Osteoblast (primary cell): ENCODE measurements at regions not wholly inside any gene's neighbourhood (a gene's known extent, or its start where the extent isn't known, plus 50 kb on each side); places are given as distances from the start of the nearest gene placed in this dataset.

Experiments
- DNase-seq: peaks from one replicate; pipeline ENCODE4 v3.0.0; 2011; ENCODE audit warnings: low spot score, mixed read lengths; ENCODE audit not compliant: insufficient read length; ENCODE audit errors: missing footprints
- H2AFZ ChIP-seq: 2 replicates; pipeline ENCODE4 v1.6.0; 2011; ENCODE audit warnings: mild to moderate bottlenecking, low read length
- H3K27ac ChIP-seq: 2 replicates; pipeline ENCODE4 v1.5.1; 2011; ENCODE audit warnings: mild to moderate bottlenecking, low read depth, low read length, moderate library complexity
- H3K27me3 ChIP-seq: 2 replicates; pipeline ENCODE4 v1.6.0; 2012; ENCODE audit warnings: mild to moderate bottlenecking, control low read depth, inconsistent platforms, low read length, moderate library complexity; ENCODE audit not compliant: insufficient read depth
- H3K36me3 ChIP-seq: 2 replicates; pipeline ENCODE4 v1.5.1; 2011; ENCODE audit warnings: mild to moderate bottlenecking, low read length, control low read depth, moderate library complexity; ENCODE audit not compliant: insufficient read depth
- H3K4me1 ChIP-seq: 2 replicates; pipeline ENCODE4 v1.5.1; 2011; ENCODE audit warnings: mild to moderate bottlenecking, low read length, control low read depth, moderate library complexity; ENCODE audit not compliant: insufficient read depth
- H3K4me2 ChIP-seq: 2 replicates; pipeline ENCODE4 v1.6.0; 2011; ENCODE audit warnings: mild to moderate bottlenecking, low read length; ENCODE audit not compliant: insufficient read depth
- H3K4me3 ChIP-seq: fragments of 200-600 bp; sonication (generic); 3 replicates; pipeline ENCODE4 v1.5.1; 2012; ENCODE audit warnings: mild to moderate bottlenecking, low read length, inconsistent platforms; ENCODE audit not compliant: insufficient read depth
- H3K79me2 ChIP-seq: 2 replicates; pipeline ENCODE4 v1.6.0; 2012; ENCODE audit warnings: mild to moderate bottlenecking, low read length, control low read depth, inconsistent platforms; ENCODE audit not compliant: insufficient read depth
- H3K9me3 ChIP-seq: 2 replicates; pipeline ENCODE4 v1.5.1; 2011; ENCODE audit warnings: low read depth, low read length, control low read depth
- H4K20me1 ChIP-seq: 2 replicates; pipeline ENCODE4 v1.6.0; 2012; ENCODE audit warnings: mild to moderate bottlenecking, low read length, control low read depth; ENCODE audit not compliant: insufficient read depth
- CTCF ChIP-seq: IDR thresholded peaks from 2 replicates; pipeline ENCODE4 v1.5.1; 2011; ENCODE audit warnings: mild to moderate bottlenecking, low read depth, low read length, moderate library complexity; ENCODE audit errors: extremely low read depth

- Histone ChIP-seq H3K4me1 (peaks cover 61% of the 10 kb centered on the region), H3K27ac (peak overlapping the region; percentile 56), H2AFZ (no peak overlapping the region), H3K79me2 (no peaks in the 10 kb centered on the region), H3K27me3 (no peaks in the 10 kb centered on the region), H3K4me2 (peak overlapping the region; percentile 10), H4K20me1 (no peaks in the 10 kb centered on the region), H3K36me3 (no peaks in the 10 kb centered on the region), H3K9me3 (no peaks in the 10 kb centered on the region), H3K4me3 (no peak overlapping the region)
- peak; percentile 90 for DNase-seq
- no peak for TF ChIP-seq CTCF
These were observed 173.6 kb downstream of the NUFIP1 start for GRCh38 chr13:44815623-44816022.

GRCh38 chr13:44814836-44815235 is 174.4 kb downstream of the NUFIP1 start:
- DNase-seq, result no peak
- Histone ChIP-seq H3K9me3 (no peaks in the 10 kb centered on the region), H4K20me1 (no peaks in the 10 kb centered on the region), H3K4me1 (peaks cover 68% of the 10 kb centered on the region), H3K4me2 (no peak overlapping the region), H3K79me2 (no peaks in the 10 kb centered on the region), H2AFZ (no peak overlapping the region), H3K27ac (peak overlapping the region; percentile 56), H3K4me3 (no peak overlapping the region), H3K27me3 (no peaks in the 10 kb centered on the region), H3K36me3 (no peaks in the 10 kb centered on the region)
- no peak for TF ChIP-seq CTCF

- Histone ChIP-seq H3K4me1 (peaks cover 68% of the 10 kb centered on the region), H3K4me2 (no peak overlapping the region), H3K4me3 (no peak overlapping the region), H3K27ac (no peak overlapping the region), H3K27me3 (no peaks in the 10 kb centered on the region), H3K36me3 (no peaks in the 10 kb centered on the region), H4K20me1 (no peaks in the 10 kb centered on the region), H3K79me2 (no peaks in the 10 kb centered on the region), H2AFZ (no peak overlapping the region), H3K9me3 (no peaks in the 10 kb centered on the region)
- DNase-seq, result no peak
- no peak for TF ChIP-seq CTCF
These were observed 175.1 kb downstream of the NUFIP1 start for GRCh38 chr13:44814161-44814560.

GRCh38 chr13:44812818-44813217 is 176.5 kb downstream of the NUFIP1 start:
- no peaks in the 10 kb centered on the region for H3K79me2 ChIP-seq
- no peak for DNase-seq
- no peak overlapping the region for H3K27ac ChIP-seq
- H3K4me3 ChIP-seq, result no peak overlapping the region
- no peak overlapping the region for H3K4me2 ChIP-seq
- H3K9me3 ChIP-seq, result no peaks in the 10 kb centered on the region
- peak overlapping the region; percentile 25 for H2AFZ ChIP-seq
- no peaks in the 10 kb centered on the region for H3K36me3 ChIP-seq
- peaks cover 63% of the 10 kb centered on the region for H3K4me1 ChIP-seq
- TF ChIP-seq CTCF, result no peak
- H4K20me1 ChIP-seq, result no peaks in the 10 kb centered on the region
- H3K27me3 ChIP-seq, result no peaks in the 10 kb centered on the region
